Esophagus muscularis mucosa (tissue), 4 donors: ENCODE measurements at regions not wholly inside any gene's neighbourhood (a gene's known extent, or its start where the extent isn't known, plus 50 kb on each side); places are given as distances from the start of the nearest gene placed in this dataset.

Experiments
- DNase-seq: peaks from one replicate; pipeline ENCODE4 v3.0.0-alpha.2; 2017; ENCODE audit errors: extremely low spot score
- H3K27ac ChIP-seq, 4 donors: fragments of 200-600 bp; sonication (generic); replicated peaks in 1 of 4; 1 replicate in 3 of 4; 2 replicates in 1 of 4; pipeline ENCODE4 v1.5.1; 2016 to 2019; ENCODE audit warnings: mild to moderate bottlenecking in 1 of 4
- H3K27me3 ChIP-seq, 4 donors: fragments of 200-600 bp; sonication (generic); one replicate each; pipeline versions ENCODE4 v1.5.1 to v1.6.0; 2016 to 2019
- H3K36me3 ChIP-seq, 4 donors: fragments of 200-600 bp; sonication (generic); one replicate each; pipeline ENCODE4 v1.5.1; 2016 to 2019
- H3K4me1 ChIP-seq, 4 donors: fragments of 200-600 bp; sonication (generic); one replicate each; pipeline ENCODE4 v1.5.1; 2016 to 2019
- H3K4me3 ChIP-seq, 4 donors: fragments of 200-600 bp; sonication (generic); 1 replicate in 2 of 4; 2 replicates in 2 of 4; pipeline ENCODE4 v1.5.1; 2016 to 2019; ENCODE audit warnings: mild to moderate bottlenecking in 4 of 4, moderate library complexity in 1 of 4
- H3K9me3 ChIP-seq, 4 donors: fragments of 200-600 bp; sonication (generic); 1 replicate in 3 of 4; 2 replicates in 1 of 4; pipeline ENCODE4 v1.5.1; 2016 to 2019
- CTCF ChIP-seq, 3 experiments: fragments of 200-600 bp in 2 of 3; fragments of 450-650 bp in 1 of 3; sonication (generic) in 2 of 3; IDR thresholded peaks; one replicate each; pipeline ENCODE4 v1.5.1; 2017 to 2019; ENCODE audit warnings: antibody characterized with exemption in 3 of 3, mild to moderate bottlenecking in 2 of 3, moderate library complexity in 1 of 3
- EP300 ChIP-seq: sonication (generic); formaldehyde crosslinking; IDR thresholded peaks from one replicate; pipeline ENCODE4 v1.6.1; 2017; ENCODE audit warnings: antibody characterized with exemption
- POLR2A ChIP-seq: fragments of 450-650 bp; IDR thresholded peaks from one replicate; pipeline ENCODE4 v1.6.1; 2017; ENCODE audit warnings: antibody characterized with exemption, moderate library complexity, mild to moderate bottlenecking, low read depth
- POLR2AphosphoS5 ChIP-seq, 2 donors: sonication (generic); formaldehyde crosslinking; IDR thresholded peaks; one replicate each; pipeline ENCODE4 v1.6.1; 2017; ENCODE audit warnings: antibody characterized with exemption in 2 of 2
- WGBS: methylation state at CpG from one replicate; pipeline ENCODE4 v1.1.5; 2018; 5-methylcytosine and 5-hydroxymethylcytosine counted together
- intact Hi-C: fragments of 100-400 bp; cut with DNase I; formaldehyde crosslinking; loops from one replicate; pipeline ENCODE4 v1.15.1; 2023

GRCh38 chr11:27757953-27758352 is 57.7 kb upstream of the BDNF start:
- Histone ChIP-seq H3K27me3 (no peaks in the 10 kb centered on the region), H3K4me3 (no peak overlapping the region), H3K36me3 (no peaks in the 10 kb centered on the region), H3K27ac (no peak overlapping the region), H3K9me3 (no peaks in the 10 kb centered on the region), H3K4me1 (no peaks in the 10 kb centered on the region)
- intact Hi-C loops = no loop called here
- 58% methylated on average over 2 of the region's 2 CpGs for WGBS
- TF ChIP-seq EP300 (no peak), POLR2A (no peak), POLR2AphosphoS5 (IDR thresholded peaks at IDR 0.05) (no peak), CTCF (IDR thresholded peaks at IDR 0.05) (no peak)
- no peak for DNase-seq

DNA sequence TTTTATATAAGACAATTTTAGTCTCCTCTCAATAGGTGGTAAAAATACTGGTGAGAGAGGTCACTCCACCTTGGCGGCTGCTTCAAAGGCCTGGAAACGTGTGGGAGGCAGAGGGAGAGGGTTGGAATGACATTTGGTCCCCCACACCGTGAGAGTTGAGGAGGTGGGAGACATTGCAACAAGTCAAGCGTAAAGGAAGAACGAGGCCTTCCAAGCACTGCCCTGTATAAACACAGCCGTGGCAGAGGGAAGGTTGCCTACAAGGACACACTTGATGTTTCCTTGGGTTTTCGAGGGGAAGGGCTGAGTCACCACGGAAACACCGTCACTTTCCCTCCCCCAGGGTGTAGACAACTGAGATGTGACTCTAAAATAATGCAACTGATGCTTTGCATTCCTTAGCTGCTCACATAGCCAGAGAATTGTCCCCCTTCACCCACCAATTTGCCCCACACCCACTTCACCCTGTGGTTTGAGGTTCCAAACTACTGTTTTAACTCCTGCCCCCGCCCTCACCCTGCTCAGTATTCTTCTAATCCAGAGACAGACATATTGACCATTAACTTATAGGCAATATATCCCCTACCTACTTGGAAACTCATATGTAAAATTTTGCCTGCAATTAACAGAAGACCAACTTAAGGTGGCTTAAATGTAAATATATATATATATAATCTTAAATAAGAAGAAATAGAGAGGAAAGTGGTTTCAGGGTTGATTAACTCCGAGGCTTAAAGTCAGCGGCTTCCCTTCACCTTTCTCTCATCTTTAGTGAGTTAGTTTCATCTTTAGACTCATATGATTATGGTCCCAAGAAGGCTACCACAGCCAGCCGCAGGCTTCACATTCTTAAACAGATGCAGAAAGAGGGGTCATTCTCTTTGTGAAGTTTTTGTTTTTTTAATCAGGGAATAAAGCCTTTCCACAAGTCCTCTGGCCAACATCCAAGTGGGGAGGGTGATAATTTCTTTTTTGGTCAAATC is 54.1 kb upstream of the BDNF start:
- H3K27me3 ChIP-seq = no peaks in the 10 kb centered on the region
- no peak for TF ChIP-seq POLR2AphosphoS5 (IDR thresholded peaks at IDR 0.05)
- no peak for TF ChIP-seq EP300
- no peak for TF ChIP-seq CTCF (IDR thresholded peaks at IDR 0.05)
- no peak for TF ChIP-seq POLR2A
- H3K27ac ChIP-seq = no peak overlapping the region
- H3K9me3 ChIP-seq = no peaks in the 10 kb centered on the region
- no peaks in the 10 kb centered on the region for H3K4me1 ChIP-seq
- intact Hi-C loops = no loop called here
- H3K36me3 ChIP-seq = no peaks in the 10 kb centered on the region
- DNase-seq = no peak
- H3K4me3 ChIP-seq = no peak overlapping the region
- WGBS = 58% methylated on average over 13 of the region's 13 CpGs
